ENCODE measurements at regions not wholly inside any gene's neighbourhood (a gene's known extent, or its start where the extent isn't known, plus 50 kb on each side); places are given as distances from the start of the nearest gene placed in this dataset.

GRCh38 chr10:81403451-81403850 lies 471.5 kb upstream of the NRG3 start:
- H3K27ac ChIP-seq (ENCODE audit: low read length) = no peak overlapping the region
- ChIA-PET CTCF (interaction anchor here (0.6 kb wide), 1 partner anchor 664 kb away, joined by 3 read pairs; no protein-coding TSS in a partner anchor), POLR2A (no interaction called here)
- no peak overlapping the region for H3K4me3 ChIP-seq (ENCODE audit: low read depth in 2 of 2, low read length in 2 of 2)
- H3K9me3 ChIP-seq (ENCODE audit: control insufficient read depth, insufficient read depth, low read depth, low read length) = 0 out of 2 replicates have a peak, but pooled peaks cover 8% of the 10 kb centered on the region
- in situ Hi-C loops (cut with HindIII; ENCODE audit: low pct_unique_long_range_greater_than_20kb, low sequenced_read_pairs) (no loop called here), intact Hi-C loops (cut with micrococcal nuclease; ENCODE audit: unreplicated experiment) (no loop called here)
- DNase-seq (ENCODE audit: low read depth, low spot score) (no peak), ATAC-seq (no peak)
- no peaks in the 10 kb centered on the region for H3K4me1 ChIP-seq (ENCODE audit: control insufficient read depth, insufficient read depth, low read length)
- TF ChIP-seq POLR2AphosphoS5 (IDR thresholded peaks at IDR 0.05; ENCODE audit: low read depth, low read length) (no peak), SIN3A (IDR thresholded peaks at IDR 0.05; ENCODE audit: borderline replicate concordance, insufficient read depth, low read depth, low read length) (no peak), CTCF (IDR thresholded peaks at IDR 0.05) (no peak), TCF7L2 (IDR thresholded peaks at IDR 0.05; ENCODE audit: low read depth, low read length) (no peak)
- TF ChIP-seq, protein P1, sequence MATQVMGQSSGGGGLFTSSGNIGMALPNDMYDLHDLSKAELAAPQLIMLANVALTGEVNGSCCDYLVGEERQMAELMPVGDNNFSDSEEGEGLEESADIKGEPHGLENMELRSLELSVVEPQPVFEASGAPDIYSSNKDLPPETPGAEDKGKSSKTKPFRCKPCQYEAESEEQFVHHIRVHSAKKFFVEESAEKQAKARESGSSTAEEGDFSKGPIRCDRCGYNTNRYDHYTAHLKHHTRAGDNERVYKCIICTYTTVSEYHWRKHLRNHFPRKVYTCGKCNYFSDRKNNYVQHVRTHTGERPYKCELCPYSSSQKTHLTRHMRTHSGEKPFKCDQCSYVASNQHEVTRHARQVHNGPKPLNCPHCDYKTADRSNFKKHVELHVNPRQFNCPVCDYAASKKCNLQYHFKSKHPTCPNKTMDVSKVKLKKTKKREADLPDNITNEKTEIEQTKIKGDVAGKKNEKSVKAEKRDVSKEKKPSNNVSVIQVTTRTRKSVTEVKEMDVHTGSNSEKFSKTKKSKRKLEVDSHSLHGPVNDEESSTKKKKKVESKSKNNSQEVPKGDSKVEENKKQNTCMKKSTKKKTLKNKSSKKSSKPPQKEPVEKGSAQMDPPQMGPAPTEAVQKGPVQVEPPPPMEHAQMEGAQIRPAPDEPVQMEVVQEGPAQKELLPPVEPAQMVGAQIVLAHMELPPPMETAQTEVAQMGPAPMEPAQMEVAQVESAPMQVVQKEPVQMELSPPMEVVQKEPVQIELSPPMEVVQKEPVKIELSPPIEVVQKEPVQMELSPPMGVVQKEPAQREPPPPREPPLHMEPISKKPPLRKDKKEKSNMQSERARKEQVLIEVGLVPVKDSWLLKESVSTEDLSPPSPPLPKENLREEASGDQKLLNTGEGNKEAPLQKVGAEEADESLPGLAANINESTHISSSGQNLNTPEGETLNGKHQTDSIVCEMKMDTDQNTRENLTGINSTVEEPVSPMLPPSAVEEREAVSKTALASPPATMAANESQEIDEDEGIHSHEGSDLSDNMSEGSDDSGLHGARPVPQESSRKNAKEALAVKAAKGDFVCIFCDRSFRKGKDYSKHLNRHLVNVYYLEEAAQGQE (IDR thresholded peaks at IDR 0.05; ENCODE audit: insufficient read depth in 1 of 2, low read depth in 2 of 2, low read length in 1 of 2) = no peak
- no peaks in the 10 kb centered on the region for H3K36me3 ChIP-seq (ENCODE audit: control insufficient read depth, insufficient read depth, low read length)
- H3K27me3 ChIP-seq (ENCODE audit: control insufficient read depth, insufficient read depth, low read length) = no peaks in the 10 kb centered on the region
- BruUV-seq (replicated peaks) = no TSS peak

DNA sequence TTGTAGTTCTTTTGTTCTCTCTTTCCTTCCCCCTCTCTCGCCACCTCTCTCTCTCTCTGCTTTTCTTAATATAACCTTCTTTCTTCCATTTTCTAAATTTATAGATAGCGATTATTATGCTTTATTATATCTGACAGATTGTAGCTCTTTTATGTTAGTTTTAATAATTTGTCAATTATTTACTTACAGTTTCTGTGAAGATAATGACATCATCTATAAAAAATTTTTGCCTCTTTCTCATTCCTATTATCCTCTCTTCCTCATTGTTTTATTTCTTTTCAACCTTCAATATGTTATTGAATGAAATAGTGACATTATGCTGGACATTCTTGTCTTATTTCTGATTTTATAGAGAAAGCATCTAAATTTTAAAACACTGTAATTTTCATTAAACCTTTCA lies 469.6 kb upstream of the NRG3 start:
- no peak for DNase-seq (ENCODE audit: low read depth, low spot score)
- Histone ChIP-seq H3K36me3 (ENCODE audit: control insufficient read depth, insufficient read depth, low read length) (no peaks in the 10 kb centered on the region), H3K4me1 (ENCODE audit: control insufficient read depth, insufficient read depth, low read length) (no peaks in the 10 kb centered on the region), H3K4me3 (ENCODE audit: low read depth in 2 of 2, low read length in 2 of 2) (no peak overlapping the region), H3K9me3 (ENCODE audit: control insufficient read depth, insufficient read depth, low read depth, low read length) (0 out of 2 replicates have a peak, but pooled peaks cover 5% of the 10 kb centered on the region), H3K27me3 (ENCODE audit: control insufficient read depth, insufficient read depth, low read length) (no peaks in the 10 kb centered on the region), H3K27ac (ENCODE audit: low read length) (no peak overlapping the region)
- BruUV-seq (replicated peaks) = no TSS peak
- no peak for ATAC-seq
- ChIA-PET CTCF (no interaction called here), POLR2A (interaction anchor here (0.6 kb wide), 1 partner anchor 128 kb away, joined by 9 read pairs; no protein-coding TSS in a partner anchor)
- TF ChIP-seq, protein P1 (IDR thresholded peaks at IDR 0.05; ENCODE audit: insufficient read depth in 1 of 2, low read depth in 2 of 2, low read length in 1 of 2) = no peak
- TF ChIP-seq POLR2AphosphoS5 (IDR thresholded peaks at IDR 0.05; ENCODE audit: low read depth, low read length) = no peak
- no peak for TF ChIP-seq SIN3A (IDR thresholded peaks at IDR 0.05; ENCODE audit: borderline replicate concordance, insufficient read depth, low read depth, low read length)
- no peak for TF ChIP-seq CTCF (IDR thresholded peaks at IDR 0.05)
- no peak for TF ChIP-seq TCF7L2 (IDR thresholded peaks at IDR 0.05; ENCODE audit: low read depth, low read length)
- intact Hi-C loops (cut with micrococcal nuclease; ENCODE audit: unreplicated experiment) (no loop called here), in situ Hi-C loops (cut with HindIII; ENCODE audit: low pct_unique_long_range_greater_than_20kb, low sequenced_read_pairs) (no loop called here)

Measured in Panc1 (cell line).